Testis (tissue), 2 donors: ENCODE measurements at regions not wholly inside any gene's neighbourhood (a gene's known extent, or its start where the extent isn't known, plus 50 kb on each side); places are given as distances from the start of the nearest gene placed in this dataset.

Experiments used
- DNase-seq: peaks from one replicate; pipeline ENCODE4 v3.0.0-alpha.2; 2019
- H3K27ac ChIP-seq, 2 donors: fragments of 200-600 bp; sonication (generic); one replicate each; pipeline ENCODE4 v1.5.1; 2019
- H3K27me3 ChIP-seq: fragments of 200-600 bp; sonication (generic); one replicate; pipeline ENCODE4 v1.5.1; 2019
- H3K36me3 ChIP-seq: fragments of 200-600 bp; sonication (generic); one replicate; pipeline ENCODE4 v1.5.1; 2017; ENCODE audit warnings: low read depth; ENCODE audit errors: missing control alignments
- H3K4me1 ChIP-seq: fragments of 200-600 bp; sonication (generic); one replicate; pipeline ENCODE4 v1.5.1; 2019
- H3K4me3 ChIP-seq, 2 donors: fragments of 200-600 bp; sonication (generic); one replicate each; pipeline ENCODE4 v1.5.1; 2017 to 2019
- H3K9me3 ChIP-seq: fragments of 200-600 bp; sonication (generic); one replicate; pipeline ENCODE4 v1.5.1; 2017
- POLR2A ChIP-seq: fragments of 450-650 bp; IDR thresholded peaks from one replicate; pipeline ENCODE4 v1.6.1; 2017; ENCODE audit warnings: antibody characterized with exemption, mild to moderate bottlenecking, moderate library complexity
- WGBS, 2 donors: methylation state at CpG; one replicate each; pipeline ENCODE4 v1.1.5; 2018; 5-methylcytosine and 5-hydroxymethylcytosine counted together
- intact Hi-C: fragments of 100-400 bp; cut with DNase I; formaldehyde crosslinking; loops from one replicate; pipeline ENCODE4 v1.15.1; 2023; ENCODE audit warnings: low total_unique reads
- TF ChIP-seq, protein P1 (sequence below), 3 experiments: fragments of 450-650 bp in 2 of 3; fragments of 200-600 bp in 1 of 3; sonication (generic) in 1 of 3; IDR thresholded peaks; one replicate each; pipeline ENCODE4 v1.5.1; 2016 to 2019; ENCODE audit warnings: antibody characterized with exemption in 3 of 3, mild to moderate bottlenecking in 2 of 3, moderate library complexity in 1 of 3

DNA sequence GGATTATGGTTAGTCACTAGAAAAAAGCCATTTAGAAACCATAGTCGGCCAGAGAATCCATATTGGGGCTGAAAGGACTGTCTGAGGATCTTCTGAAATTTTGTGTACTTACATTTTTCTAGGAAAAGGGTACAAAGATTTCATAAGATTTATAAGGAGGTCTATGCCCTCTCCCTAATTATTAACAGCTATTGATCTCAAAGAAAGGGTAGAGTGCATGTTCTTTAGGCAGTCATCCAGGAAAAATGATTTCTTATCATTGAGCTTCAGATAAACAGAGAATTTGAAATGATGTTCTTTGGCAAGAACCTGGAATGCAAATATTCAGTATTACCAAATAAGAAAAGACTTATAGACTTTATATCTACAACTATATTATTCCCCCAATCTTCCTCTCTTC, 195.3 kb downstream of the ACTR3 start:
- H3K27ac ChIP-seq: no peak overlapping the region
- intact Hi-C loops: no loop called here
- no peaks in the 10 kb centered on the region for H3K27me3 ChIP-seq
- H3K4me1 ChIP-seq: no peaks in the 10 kb centered on the region
- no peak overlapping the region for H3K4me3 ChIP-seq
- no peaks in the 10 kb centered on the region for H3K9me3 ChIP-seq
- no peak for DNase-seq
- no peaks in the 10 kb centered on the region for H3K36me3 ChIP-seq
- TF ChIP-seq, protein P1, sequence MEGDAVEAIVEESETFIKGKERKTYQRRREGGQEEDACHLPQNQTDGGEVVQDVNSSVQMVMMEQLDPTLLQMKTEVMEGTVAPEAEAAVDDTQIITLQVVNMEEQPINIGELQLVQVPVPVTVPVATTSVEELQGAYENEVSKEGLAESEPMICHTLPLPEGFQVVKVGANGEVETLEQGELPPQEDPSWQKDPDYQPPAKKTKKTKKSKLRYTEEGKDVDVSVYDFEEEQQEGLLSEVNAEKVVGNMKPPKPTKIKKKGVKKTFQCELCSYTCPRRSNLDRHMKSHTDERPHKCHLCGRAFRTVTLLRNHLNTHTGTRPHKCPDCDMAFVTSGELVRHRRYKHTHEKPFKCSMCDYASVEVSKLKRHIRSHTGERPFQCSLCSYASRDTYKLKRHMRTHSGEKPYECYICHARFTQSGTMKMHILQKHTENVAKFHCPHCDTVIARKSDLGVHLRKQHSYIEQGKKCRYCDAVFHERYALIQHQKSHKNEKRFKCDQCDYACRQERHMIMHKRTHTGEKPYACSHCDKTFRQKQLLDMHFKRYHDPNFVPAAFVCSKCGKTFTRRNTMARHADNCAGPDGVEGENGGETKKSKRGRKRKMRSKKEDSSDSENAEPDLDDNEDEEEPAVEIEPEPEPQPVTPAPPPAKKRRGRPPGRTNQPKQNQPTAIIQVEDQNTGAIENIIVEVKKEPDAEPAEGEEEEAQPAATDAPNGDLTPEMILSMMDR (IDR thresholded peaks at IDR 0.05): no peak
- no peak for TF ChIP-seq POLR2A
- WGBS, 2 donors: 82 to 93% methylated on average over 1 of the region's 1 CpG

DNA sequence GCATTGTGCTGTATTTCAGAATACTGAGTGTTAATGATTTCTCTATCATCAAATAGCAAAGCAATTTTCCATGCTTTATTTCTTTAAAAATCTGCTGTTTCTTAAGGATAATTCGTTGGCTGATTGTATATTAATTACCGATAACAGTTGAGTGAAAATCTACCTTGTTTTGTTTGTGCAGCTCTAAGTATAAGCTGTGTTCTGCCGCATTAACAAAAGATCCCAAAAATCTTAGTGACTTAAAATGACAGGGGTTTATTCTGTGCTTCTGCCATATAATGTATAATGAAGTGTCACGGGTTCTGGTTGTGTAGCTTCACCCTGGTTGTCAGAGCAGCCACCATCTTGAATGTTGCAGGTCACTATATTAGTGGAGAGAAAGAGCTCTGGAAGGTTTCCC, 196.1 kb downstream of the ACTR3 start:
- WGBS, 2 donors: 93% methylated on average over 4 of the region's 4 CpGs
- Histone ChIP-seq H3K27ac (no peak overlapping the region), H3K9me3 (no peaks in the 10 kb centered on the region), H3K4me3 (no peak overlapping the region), H3K36me3 (no peaks in the 10 kb centered on the region), H3K27me3 (no peaks in the 10 kb centered on the region), H3K4me1 (no peaks in the 10 kb centered on the region)
- TF ChIP-seq, protein P1 (IDR thresholded peaks at IDR 0.05): no peak
- no peak for TF ChIP-seq POLR2A
- intact Hi-C loops: no loop called here
- DNase-seq: no peak

DNA sequence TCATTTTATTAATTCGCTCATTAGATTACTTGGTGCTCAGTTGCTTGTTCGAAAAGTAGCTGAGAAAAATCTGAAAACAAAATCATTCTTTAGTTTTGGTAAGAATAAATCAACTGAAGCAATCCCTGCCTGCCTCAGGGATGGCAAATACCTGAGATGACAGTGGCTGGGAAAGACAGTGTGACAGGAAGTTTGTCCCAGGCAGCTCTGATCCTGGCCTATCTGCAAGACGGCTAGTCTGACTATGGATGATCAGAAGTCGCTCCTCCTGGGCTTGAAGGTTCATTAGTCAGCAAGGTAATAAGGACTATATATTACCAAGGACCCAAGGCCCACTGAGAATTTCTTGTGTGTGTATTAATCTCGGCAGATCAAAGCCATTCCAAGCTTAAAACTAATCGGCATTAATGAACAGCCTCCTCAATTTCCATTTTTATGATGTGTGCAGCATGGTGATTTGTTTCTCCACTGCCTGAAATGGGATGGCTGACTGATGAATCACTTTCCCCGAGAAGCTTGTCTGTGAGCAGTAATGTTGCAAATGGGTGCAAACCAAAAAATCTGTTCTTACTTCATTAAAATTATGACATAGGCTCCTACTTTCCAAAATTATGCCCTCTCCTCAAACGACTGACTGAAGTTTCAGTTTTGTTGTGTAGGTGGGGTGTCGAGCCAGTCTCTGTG, 199.9 kb downstream of the ACTR3 start:
- Histone ChIP-seq H3K27ac (no peak overlapping the region), H3K36me3 (no peaks in the 10 kb centered on the region), H3K4me1 (no peaks in the 10 kb centered on the region), H3K27me3 (no peaks in the 10 kb centered on the region), H3K4me3 (no peak overlapping the region), H3K9me3 (no peaks in the 10 kb centered on the region)
- 76 to 78% methylated on average over 9 of the region's 9 CpGs for WGBS, 2 donors
- intact Hi-C loops: no loop called here
- no peak for DNase-seq
- TF ChIP-seq POLR2A: no peak
- TF ChIP-seq, protein P1 (IDR thresholded peaks at IDR 0.05): no peak

DNA sequence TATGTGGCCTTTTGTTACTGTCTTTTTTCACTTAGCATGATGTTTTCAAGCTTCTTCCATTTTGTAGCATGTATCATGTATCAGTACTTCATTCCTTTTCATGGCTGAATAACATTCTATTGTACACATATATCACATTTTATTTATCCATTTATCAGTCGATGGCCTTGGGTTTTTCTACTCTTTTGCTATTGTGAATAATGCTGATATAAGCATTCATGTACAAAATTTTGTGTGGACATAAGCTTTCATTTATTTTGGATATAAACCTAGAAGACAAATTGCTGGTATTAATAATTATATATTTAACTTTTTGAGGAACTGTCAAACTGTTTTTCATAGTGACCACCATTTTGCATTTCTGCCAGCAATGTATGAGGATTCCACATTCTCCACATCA, 201.1 kb downstream of the ACTR3 start:
- Histone ChIP-seq H3K27ac (no peak overlapping the region), H3K4me1 (no peaks in the 10 kb centered on the region), H3K4me3 (no peak overlapping the region), H3K36me3 (no peaks in the 10 kb centered on the region), H3K27me3 (no peaks in the 10 kb centered on the region), H3K9me3 (no peaks in the 10 kb centered on the region)
- no peak for TF ChIP-seq POLR2A
- TF ChIP-seq, protein P1 (IDR thresholded peaks at IDR 0.05): no peak
- no peak for DNase-seq
- intact Hi-C loops: no loop called here
- 84 to 87% methylated on average over 1 of the region's 1 CpG for WGBS, 2 donors

DNA sequence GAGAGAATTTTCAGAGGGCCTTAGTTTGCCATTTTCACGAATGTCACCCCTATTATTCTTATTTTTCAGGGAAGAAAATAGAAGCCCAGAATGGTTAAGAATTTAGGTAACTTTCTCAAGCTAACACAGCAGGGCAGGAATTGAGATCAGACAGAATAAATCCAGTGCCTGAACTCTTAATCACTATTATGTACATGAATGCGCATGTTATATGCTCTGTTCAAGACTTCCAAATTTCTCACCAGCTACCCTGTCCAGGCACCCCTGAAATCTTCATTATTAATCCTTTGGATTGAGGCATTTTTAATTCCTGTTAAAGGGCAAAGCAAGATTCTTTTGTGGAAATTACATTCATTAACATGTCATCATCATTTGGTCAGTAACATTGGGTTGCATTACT, 218.4 kb downstream of the ACTR3 start:
- 92 to 95% methylated on average over 2 of the region's 2 CpGs for WGBS, 2 donors
- Histone ChIP-seq H3K27ac (no peak overlapping the region), H3K4me3 (no peak overlapping the region), H3K9me3 (no peaks in the 10 kb centered on the region), H3K36me3 (no peaks in the 10 kb centered on the region), H3K4me1 (no peaks in the 10 kb centered on the region), H3K27me3 (no peaks in the 10 kb centered on the region)
- DNase-seq: no peak
- TF ChIP-seq, protein P1 (IDR thresholded peaks at IDR 0.05): no peak
- TF ChIP-seq POLR2A: no peak
- intact Hi-C loops: no loop called here
